ENCODE measurements at regions not wholly inside any gene's neighbourhood (a gene's known extent, or its start where the extent isn't known, plus 50 kb on each side); places are given as distances from the start of the nearest gene placed in this dataset.

GRCh38 chr5:20570486-20570885, 582.5 kb upstream of the CDH18 start:
- intact Hi-C loops (cut with DNase I): no loop called here
- DNase-seq (ENCODE audit: missing footprints) (no peak), ATAC-seq (no peak)

- ATAC-seq: no peak
Measured at GRCh38 chr5:20562544-20562943, 574.5 kb upstream of the CDH18 start.

GRCh38 chr5:20559845-20560244, 571.8 kb upstream of the CDH18 start:
- intact Hi-C loops (cut with DNase I): no loop called here
- ATAC-seq (no peak), DNase-seq (ENCODE audit: missing footprints) (no peak)

More at GRCh38 chr5:20562544-20562943, 574.5 kb upstream of the CDH18 start:
- DNase-seq (ENCODE audit: missing footprints): no peak
- intact Hi-C loops (cut with DNase I): no loop called here

GRCh38 chr5:20556115-20556763, 568.2 kb upstream of the CDH18 start:
- no peak for DNase-seq (ENCODE audit: missing footprints)
- intact Hi-C loops (cut with DNase I): no loop called here
- ATAC-seq: no peak

GRCh38 chr5:20555034-20555433, 567.0 kb upstream of the CDH18 start:
- no peak for ATAC-seq
- no peak for DNase-seq (ENCODE audit: missing footprints)
- intact Hi-C loops (cut with DNase I): no loop called here

- intact Hi-C loops (cut with DNase I): no loop called here
- ATAC-seq: no peak
- DNase-seq (ENCODE audit: missing footprints): no peak
Measured at GRCh38 chr5:20554001-20554400, 566.0 kb upstream of the CDH18 start.

- intact Hi-C loops (cut with DNase I): no loop called here
- no peak for DNase-seq (ENCODE audit: missing footprints)
- no peak for ATAC-seq
Measured at GRCh38 chr5:20537911-20538703, 550.1 kb upstream of the CDH18 start.

GRCh38 chr5:20536813-20537212, 548.8 kb upstream of the CDH18 start:
- intact Hi-C loops (cut with DNase I): no loop called here
- no peak for ATAC-seq
- no peak for DNase-seq (ENCODE audit: missing footprints)

GRCh38 chr5:20536341-20536740, 548.3 kb upstream of the CDH18 start:
- no peak for ATAC-seq
- intact Hi-C loops (cut with DNase I): no loop called here
- no peak for DNase-seq (ENCODE audit: missing footprints)

GRCh38 chr5:20528471-20528870, 540.5 kb upstream of the CDH18 start:
- ATAC-seq (no peak), DNase-seq (ENCODE audit: missing footprints) (no peak)
- intact Hi-C loops (cut with DNase I): no loop called here

- DNase-seq (ENCODE audit: missing footprints) (no peak), ATAC-seq (no peak)
- intact Hi-C loops (cut with DNase I): no loop called here
Measured at GRCh38 chr5:20524991-20525529, 537.1 kb upstream of the CDH18 start.

GRCh38 chr5:20522905-20523482, 535.0 kb upstream of the CDH18 start:
- ATAC-seq: no peak
- intact Hi-C loops (cut with DNase I): no loop called here
- no peak for DNase-seq (ENCODE audit: missing footprints)

GRCh38 chr5:20515606-20516005, 527.6 kb upstream of the CDH18 start:
- ATAC-seq: no peak
- intact Hi-C loops (cut with DNase I): no loop called here
- no peak for DNase-seq (ENCODE audit: missing footprints)

- intact Hi-C loops (cut with DNase I): no loop called here
- ATAC-seq (no peak), DNase-seq (ENCODE audit: missing footprints) (no peak)
Measured at GRCh38 chr5:20514145-20514544, 526.1 kb upstream of the CDH18 start.

- no peak for ATAC-seq
- no peak for DNase-seq (ENCODE audit: missing footprints)
- intact Hi-C loops (cut with DNase I): no loop called here
Measured at GRCh38 chr5:20500546-20500945, 512.5 kb upstream of the CDH18 start.

GRCh38 chr5:20498926-20499325, 510.9 kb upstream of the CDH18 start:
- DNase-seq (ENCODE audit: missing footprints) (no peak), ATAC-seq (no peak)
- intact Hi-C loops (cut with DNase I): no loop called here

GRCh38 chr5:20498102-20498501, 510.1 kb upstream of the CDH18 start:
- DNase-seq (ENCODE audit: missing footprints): no peak
- ATAC-seq: no peak
- intact Hi-C loops (cut with DNase I): no loop called here

GRCh38 chr5:20497356-20497755, 509.4 kb upstream of the CDH18 start:
- ATAC-seq: no peak
- intact Hi-C loops (cut with DNase I): no loop called here
- DNase-seq (ENCODE audit: missing footprints): no peak

- DNase-seq (ENCODE audit: missing footprints): no peak
- ATAC-seq: no peak
- intact Hi-C loops (cut with DNase I): no loop called here
Measured at GRCh38 chr5:20494706-20495105, 506.7 kb upstream of the CDH18 start.

- ATAC-seq (no peak), DNase-seq (ENCODE audit: missing footprints) (no peak)
- intact Hi-C loops (cut with DNase I): no loop called here
Measured at GRCh38 chr5:20486826-20487225, 498.8 kb upstream of the CDH18 start.

Measured in Right ventricle myocardium inferior (tissue), 1 donor.